HepG2 (cell line): ENCODE measurements at regions not wholly inside any gene's neighbourhood (a gene's known extent, or its start where the extent isn't known, plus 50 kb on each side); places are given as distances from the start of the nearest gene placed in this dataset.

Experiments used
- ATAC-seq: fragments of 200-7000 bp; cut with Tn5 transposase; 3 replicates; pipeline ENCODE4 v1.9.1; 2020; ENCODE audit warnings: mild to moderate bottlenecking, moderate library complexity
- BruUV-seq: library from RNA; stranded (reverse); fragments of 400-500 nt; replicated peaks from 2 replicates; lab custom pipeline; 2021; lab: Mats Ljungman, UMichigan
- CTCF ChIA-PET: fragments of 300-600 bp; formaldehyde crosslinking; extraction: SDS; loops from one replicate; lab custom pipeline; 2021; ENCODE audit warnings: low total read pairs, inconsistent platforms, low intra/inter-chr PET ratio; lab: Yijun Ruan, JAX
- POLR2A ChIA-PET: fragments of 350-600 bp; sonication (Branson Sonifier 250); formaldehyde crosslinking; loops from one replicate; lab custom pipeline; 2020; ENCODE audit warnings: antibody characterized with exemption, inconsistent platforms; lab: Yijun Ruan, JAX
- DNase-seq: peaks from one replicate; pipeline ENCODE4 v3.0.0-alpha.2; 2015; ENCODE audit warnings: low spot score
- FAIRE-seq: peaks from 3 replicates; lab custom pipeline; 2011; peaks lifted over from hg19 to GRCh38; lab: Jason Lieb, UNC
- H2AFZ ChIP-seq: one replicate; pipeline ENCODE4 v1.6.1; 2011; ENCODE audit warnings: low read length, inconsistent platforms
- H3K27ac ChIP-seq: fragments of 300-600 bp; 3 replicates; pipeline ENCODE4 v1.8.0; 2011; ENCODE audit warnings: mixed run types, mild to moderate bottlenecking, mixed read lengths, low read length, inconsistent platforms; ENCODE audit not compliant: insufficient read depth; ENCODE audit errors: extremely low read length
- H3K27me3 ChIP-seq, 2 experiments: fragments of 200-600 bp in 1 of 2; 2 replicates in 1 of 2; 3 replicates in 1 of 2; pipeline versions ENCODE4 v1.6.0 to v1.8.0; 2011; ENCODE audit warnings: low read length in 2 of 2, mild to moderate bottlenecking in 2 of 2, moderate library complexity in 2 of 2, inconsistent platforms in 1 of 2; ENCODE audit not compliant: insufficient read depth in 2 of 2, control insufficient read depth in 1 of 2
- H3K36me3 ChIP-seq, 2 experiments: fragments of 200-600 bp in 1 of 2; replicated peaks in 1 of 2; 2 replicates in 1 of 2; 3 replicates in 1 of 2; pipeline versions ENCODE4 v1.5.1 to v1.8.0; 2011; ENCODE audit warnings: low read length in 2 of 2, inconsistent platforms in 1 of 2; ENCODE audit not compliant: insufficient read depth in 2 of 2, control insufficient read depth in 1 of 2
- H3K4me1 ChIP-seq: 2 replicates; pipeline ENCODE4 v1.5.1; 2012; ENCODE audit warnings: low read length, inconsistent platforms; ENCODE audit not compliant: insufficient read depth
- H3K4me2 ChIP-seq: 2 replicates; pipeline ENCODE4 v1.6.0; 2011; ENCODE audit warnings: low read depth, low read length, inconsistent platforms
- H3K4me3 ChIP-seq, 3 experiments: fragments of 200-600 bp in 1 of 3; sonication (generic), shearing (Covaris generic) in 1 of 3; replicated peaks in 1 of 3; 2 replicates each; pipeline ENCODE4 v1.5.1; 2011 to 2016; ENCODE audit warnings: low read length in 3 of 3, inconsistent platforms in 2 of 3, low read depth in 2 of 3, mild to moderate bottlenecking in 2 of 3, control low read depth in 1 of 3, mixed read lengths in 1 of 3; ENCODE audit not compliant: insufficient read depth in 1 of 3
- H3K79me2 ChIP-seq: one replicate; pipeline ENCODE4 v1.6.1; 2011; ENCODE audit warnings: low read length, inconsistent platforms; ENCODE audit not compliant: insufficient read depth
- H3K9ac ChIP-seq: 2 replicates; pipeline ENCODE4 v1.6.0; 2011; ENCODE audit warnings: mild to moderate bottlenecking, low read depth, low read length, inconsistent platforms; ENCODE audit not compliant: insufficient read depth
- H3K9me3 ChIP-seq: 2 replicates; pipeline ENCODE4 v1.5.1; 2012; ENCODE audit warnings: mild to moderate bottlenecking, low read length
- H4K20me1 ChIP-seq: 2 replicates; pipeline ENCODE4 v1.6.0; 2011; ENCODE audit warnings: inconsistent platforms, mild to moderate bottlenecking, low read length, moderate library complexity; ENCODE audit not compliant: insufficient read depth
- ARID3A ChIP-seq: IDR thresholded peaks from 2 replicates; pipeline ENCODE4 v1.6.1; 2012; ENCODE audit warnings: low read depth, low read length, improper control_type of control experiment
- CTCF ChIP-seq: sonication (generic); formaldehyde crosslinking; IDR thresholded peaks from 2 replicates; pipeline ENCODE4 v1.5.0; 2020; ENCODE audit warnings: mild to moderate bottlenecking, missing genetic modification reagents, moderate library complexity
- IKZF5 ChIP-seq: IDR thresholded peaks from 2 replicates; pipeline ENCODE4 v1.6.1; 2018; ENCODE audit warnings: missing genetic modification reagents, mild to moderate bottlenecking, missing compliant biosample characterization
- MYNN ChIP-seq: sonication (generic); formaldehyde crosslinking; IDR thresholded peaks from 2 replicates; pipeline ENCODE4 v1.4.0; 2020; ENCODE audit warnings: mild to moderate bottlenecking, low read depth, missing genetic modification reagents
- RBM22 ChIP-seq: fragments of 200-400 bp; formaldehyde crosslinking; optimal IDR thresholded peaks from 2 replicates; pipeline ENCODE3; 2017; ENCODE audit warnings: mild to moderate bottlenecking, low read length, moderate library complexity
- ZFP62 ChIP-seq: sonication (generic); formaldehyde crosslinking; IDR thresholded peaks from 2 replicates; pipeline ENCODE4 v1.4.0; 2020; ENCODE audit warnings: missing genetic modification reagents
- ZFP90 ChIP-seq: sonication (generic); formaldehyde crosslinking; IDR thresholded peaks from 2 replicates; pipeline ENCODE4 v1.8.0; 2022; ENCODE audit warnings: missing genetic modification reagents, mild to moderate bottlenecking, inconsistent platforms, borderline replicate concordance
- ZNF329 ChIP-seq: sonication (generic); formaldehyde crosslinking; IDR thresholded peaks from 2 replicates; pipeline ENCODE4 v1.9.0; 2021; ENCODE audit warnings: low read depth, mild to moderate bottlenecking, missing genetic modification reagents
- ZNF609 ChIP-seq: sonication (generic); formaldehyde crosslinking; IDR thresholded peaks from 2 replicates; pipeline ENCODE4 v1.4.0; 2020; ENCODE audit warnings: mild to moderate bottlenecking, missing genetic modification reagents, borderline replicate concordance
- WGBS: methylation state at CpG from one replicate; pipeline ENCODE4 v1.1.6; 2017; ENCODE audit warnings: low lambda C conversion rate; 5-methylcytosine and 5-hydroxymethylcytosine counted together
- in situ Hi-C: cut with HindIII; loops from 2 replicates; pipeline ENCODE4 v1.10.0; 2017; ENCODE audit warnings: low pct_unique_long_range_greater_than_20kb; ENCODE audit not compliant: extremely low pct_ligation_motif_present
- intact Hi-C: fragments of 100-400 bp; cut with micrococcal nuclease; formaldehyde crosslinking; loops from one replicate; pipeline ENCODE4 v1.10.0; 2022; ENCODE audit not compliant: unreplicated experiment

GRCh38 chr1:5526385-5526750 is 465.9 kb downstream of the NPHP4 start:
- Histone ChIP-seq H3K4me2 (no peak overlapping the region), H3K4me3 (no peak overlapping the region), H3K36me3 (no peaks in the 10 kb centered on the region), H2AFZ (no peak overlapping the region), H3K79me2 (no peaks in the 10 kb centered on the region), H3K4me1 (no peaks in the 10 kb centered on the region), H3K9me3 (no peaks in the 10 kb centered on the region), H3K27ac (no peak overlapping the region), H4K20me1 (no peaks in the 10 kb centered on the region), H3K9ac (no peak overlapping the region), H3K27me3 (no peaks in the 10 kb centered on the region; a peak in 2 of 5 replicates)
- in situ Hi-C loops, result no loop called here
- TF ChIP-seq CTCF, result no peak
- TF ChIP-seq IKZF5 (CRISPR knock-in tag), result no peak
- no peak for TF ChIP-seq RBM22
- TF ChIP-seq MYNN (CRISPR knock-in tag), result no peak
- no peak for TF ChIP-seq ZNF329 (CRISPR knock-in tag)
- no peak for TF ChIP-seq ZFP90
- no peak for TF ChIP-seq ZFP62 (CRISPR knock-in tag)
- TF ChIP-seq ARID3A, result no peak
- no peak for TF ChIP-seq ZNF609
- FAIRE-seq (no peak), ATAC-seq (no peak), DNase-seq (no peak)
- POLR2A ChIA-PET, result no interaction called here
- CTCF ChIA-PET, result no interaction called here
- intact Hi-C loops, result no loop called here
- no TSS peak for BruUV-seq
- 0% methylated on average over 4 of the region's 8 CpGs for WGBS
